ENCODE measurements at regions not wholly inside any gene's neighbourhood (a gene's known extent, or its start where the extent isn't known, plus 50 kb on each side); places are given as distances from the start of the nearest gene placed in this dataset.
"Not testable (repeated sequence)": the region's sequence is repeated elsewhere in the genome, so short reads cannot be mapped to it uniquely, and the experiment has no call there.

GRCh38 chr14:71536015-71536740, 396.1 kb upstream of the RGS6 start:
- DNase-seq (ENCODE audit: low read depth, low spot score), result no peak

DNA sequence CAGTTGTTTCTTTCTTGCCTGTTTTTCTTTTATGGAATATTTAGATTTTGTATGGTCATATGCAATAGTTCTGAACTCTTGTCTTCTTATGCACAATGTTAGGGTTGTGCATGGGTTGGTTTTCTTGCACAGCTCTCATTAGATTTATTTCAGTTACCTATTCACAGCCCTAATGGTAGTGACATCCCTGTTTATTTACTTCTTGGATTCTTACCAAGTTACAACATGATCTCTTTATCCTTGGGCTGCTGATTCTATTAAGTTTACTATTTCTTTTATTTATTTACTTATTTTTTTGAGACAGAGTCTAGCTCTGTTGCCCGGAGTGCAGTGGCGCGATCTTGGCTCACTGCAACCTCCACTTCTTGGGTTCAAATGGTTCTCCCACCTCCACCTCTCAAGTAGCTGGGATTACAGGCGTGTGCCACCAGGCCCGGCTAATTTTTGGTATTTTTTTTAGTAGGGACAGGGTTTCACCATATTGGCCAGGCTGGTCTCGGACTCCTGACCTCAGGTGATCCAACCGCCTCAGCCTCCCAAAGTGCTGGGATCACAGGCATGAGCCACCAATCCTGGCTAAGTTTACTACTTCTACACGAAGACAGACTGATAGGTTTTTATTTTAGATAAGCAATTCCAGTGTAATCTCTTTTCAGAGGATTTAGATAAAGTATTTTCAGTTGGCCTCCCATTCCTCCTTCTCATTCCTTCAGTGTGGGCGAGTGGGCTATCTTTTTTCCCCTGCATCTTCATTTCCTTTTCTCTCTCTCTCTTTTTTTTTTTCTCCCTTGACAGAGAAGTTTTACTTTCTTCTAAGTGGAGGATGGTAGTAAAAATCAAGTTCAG, 395.1 kb upstream of the RGS6 start:
- no peak for DNase-seq (ENCODE audit: low read depth, low spot score)

DNA sequence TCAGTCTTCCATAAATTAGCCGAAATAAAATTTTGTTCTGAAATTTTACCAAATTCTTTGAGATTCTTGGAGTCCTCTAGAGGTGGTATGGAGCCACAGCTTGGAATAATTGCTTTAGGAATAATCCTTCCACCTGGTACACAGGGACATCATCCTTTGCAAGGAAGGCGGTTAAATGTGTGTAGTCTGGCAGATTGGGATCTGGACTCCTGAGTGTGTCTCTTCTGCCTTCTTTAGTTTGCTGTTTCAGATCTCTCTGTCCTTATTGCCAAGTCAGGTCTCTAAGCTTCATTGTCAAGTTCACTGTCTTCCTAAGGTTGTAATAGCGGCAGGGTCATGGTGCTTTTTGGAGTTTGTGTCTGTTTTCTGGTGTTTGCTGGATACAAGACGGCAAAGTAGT, 393.9 kb upstream of the RGS6 start:
- DNase-seq (ENCODE audit: low read depth, low spot score), result no peak

DNA sequence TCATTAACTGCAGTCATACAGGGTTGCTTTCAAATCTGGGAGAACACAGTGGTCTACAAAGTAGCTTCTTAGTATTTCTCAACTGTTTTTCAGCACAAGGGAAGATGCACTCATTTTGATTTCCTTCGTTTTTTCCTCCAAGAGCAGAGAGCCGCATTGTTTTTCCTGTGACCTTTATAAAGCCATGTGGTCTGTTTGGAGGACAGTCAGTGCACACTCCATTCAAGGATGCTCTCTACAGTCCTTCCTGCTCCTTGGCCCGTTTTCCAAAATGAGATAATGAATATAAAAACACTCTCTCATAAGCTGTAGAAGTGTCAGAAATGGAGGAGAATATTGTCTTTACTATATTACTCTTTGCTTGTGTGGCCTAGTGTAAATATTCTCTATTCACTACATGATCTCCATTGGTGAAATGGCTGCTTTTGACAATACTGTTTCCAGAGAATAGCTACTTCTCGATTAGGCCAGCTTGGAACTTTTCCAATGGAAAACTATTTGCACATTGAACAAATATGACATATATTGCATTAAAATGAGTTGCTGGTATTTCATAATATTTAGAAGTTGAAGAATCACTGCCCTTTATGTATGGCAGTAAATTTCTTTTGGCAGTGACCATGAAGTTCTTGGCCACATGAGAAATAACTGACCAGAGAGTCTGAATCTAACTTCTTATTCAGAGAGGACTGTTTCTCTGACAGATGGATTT, 393.1 kb upstream of the RGS6 start:
- DNase-seq (ENCODE audit: low read depth, low spot score), result no peak

DNA sequence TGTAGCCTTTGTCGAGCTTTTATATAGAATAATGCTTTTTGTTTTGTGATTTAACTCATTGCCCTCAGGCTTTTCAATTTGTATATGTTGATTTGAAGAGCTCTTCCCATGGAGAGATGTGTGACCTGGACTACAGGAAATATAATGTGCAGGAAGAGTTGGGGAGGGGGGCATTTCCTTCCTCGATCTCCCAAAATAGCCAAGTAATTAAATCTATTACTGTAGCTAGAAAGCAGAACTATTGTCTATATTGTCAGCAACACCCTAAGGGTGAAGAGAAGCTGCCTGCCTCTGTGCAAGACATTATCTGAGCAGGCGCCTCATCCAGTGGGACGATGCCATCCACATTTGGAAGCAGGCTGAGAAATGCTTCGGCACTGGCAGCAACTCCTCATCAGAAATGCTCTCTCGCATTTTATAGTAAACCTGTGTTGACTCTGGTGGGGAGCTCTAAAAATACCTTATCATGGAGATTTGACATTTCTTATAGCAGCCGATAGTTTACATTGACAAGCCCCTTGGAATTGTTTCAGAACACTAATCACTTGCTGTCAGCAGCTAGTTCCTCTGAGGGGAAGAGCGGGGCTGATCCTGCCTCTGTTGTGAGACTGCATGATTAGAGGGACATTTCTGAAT, 392.5 kb upstream of the RGS6 start:
- DNase-seq (ENCODE audit: low read depth, low spot score), result no peak

DNA sequence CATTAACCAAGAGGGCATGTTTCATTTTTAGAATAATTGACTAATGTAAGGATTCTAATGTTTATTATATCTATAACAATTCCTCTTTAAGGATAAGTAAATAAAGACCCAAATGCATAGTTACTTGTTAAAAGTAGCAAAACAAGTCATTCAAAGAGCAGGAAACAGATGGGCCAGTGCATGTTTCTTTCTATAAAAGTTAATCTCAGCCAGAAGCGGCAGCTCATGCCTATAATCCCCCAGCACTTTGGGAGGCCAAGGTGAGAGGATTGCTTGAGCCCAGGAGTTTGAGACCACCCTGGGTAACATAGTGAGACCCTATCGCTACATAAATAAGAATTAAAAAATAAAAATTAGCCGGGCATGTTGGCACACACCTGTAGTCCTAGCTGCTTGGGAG, 391.0 kb upstream of the RGS6 start:
- no peak for DNase-seq (ENCODE audit: low read depth, low spot score)

DNA sequence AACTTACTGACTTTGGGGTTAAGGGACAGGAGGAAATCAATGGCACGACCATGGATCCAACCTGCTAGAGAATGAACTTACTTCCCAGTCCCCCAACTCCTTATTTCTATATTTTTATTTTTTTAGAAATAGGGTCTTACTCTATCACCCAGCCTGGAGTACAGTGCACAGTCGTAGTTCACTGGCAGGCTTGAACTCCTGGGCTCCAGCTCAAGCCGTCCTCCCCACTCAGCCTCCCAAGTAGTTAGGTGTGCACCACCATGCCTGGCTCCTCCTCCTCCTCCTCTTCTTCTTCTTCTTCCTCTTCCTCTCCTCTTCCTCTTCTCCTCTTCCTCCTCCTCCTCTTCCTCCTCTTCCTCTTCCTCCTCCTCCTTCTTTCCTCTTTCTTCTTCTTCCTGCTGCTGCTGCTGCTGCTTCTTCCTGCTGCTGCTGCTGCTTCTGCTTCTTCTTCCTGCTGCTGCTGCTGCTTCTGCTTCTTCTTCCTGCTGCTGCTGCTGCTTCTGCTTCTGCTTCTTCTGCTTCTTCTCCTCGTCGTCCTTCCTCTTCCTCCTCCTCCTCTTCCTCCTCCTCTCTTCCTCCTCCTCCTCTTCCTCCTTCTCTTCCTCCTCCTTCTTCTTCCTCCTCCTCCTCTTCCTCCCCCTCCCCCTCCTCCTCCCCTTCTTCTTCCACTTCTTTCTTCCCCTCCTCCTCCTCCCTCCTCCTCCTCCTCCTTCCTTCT, 390.1 kb upstream of the RGS6 start:
- DNase-seq (ENCODE audit: low read depth, low spot score), result no peak

GRCh38 chr14:71549421-71550050, 382.7 kb upstream of the RGS6 start:
- no peak for DNase-seq (ENCODE audit: low read depth, low spot score)

- no peak for DNase-seq (ENCODE audit: low read depth, low spot score)
Measured at GRCh38 chr14:71550367-71550766, 381.9 kb upstream of the RGS6 start.

- no peak for DNase-seq (ENCODE audit: low read depth, low spot score)
Measured at GRCh38 chr14:71551291-71551950, 380.8 kb upstream of the RGS6 start.

DNA sequence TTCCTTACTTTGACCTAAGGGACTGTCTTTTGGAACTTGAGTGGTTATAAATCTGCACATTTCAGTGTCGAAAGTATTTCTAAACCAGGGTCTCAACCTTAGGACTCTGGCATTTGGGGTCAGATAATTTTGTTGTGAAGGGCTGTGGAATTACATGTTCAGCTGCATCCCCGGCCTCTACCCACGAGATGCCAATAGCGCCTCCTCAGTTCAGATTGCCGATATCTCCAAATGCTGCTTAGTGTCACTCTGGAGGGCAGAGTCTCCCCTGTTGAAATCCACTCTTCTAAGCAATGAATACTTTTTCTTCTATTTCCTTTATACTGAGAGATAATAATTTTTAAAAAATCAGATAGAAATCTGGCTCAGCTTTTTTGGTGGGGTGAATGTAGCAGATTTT, 379.4 kb upstream of the RGS6 start:
- DNase-seq (ENCODE audit: low read depth, low spot score), result no peak

DNA sequence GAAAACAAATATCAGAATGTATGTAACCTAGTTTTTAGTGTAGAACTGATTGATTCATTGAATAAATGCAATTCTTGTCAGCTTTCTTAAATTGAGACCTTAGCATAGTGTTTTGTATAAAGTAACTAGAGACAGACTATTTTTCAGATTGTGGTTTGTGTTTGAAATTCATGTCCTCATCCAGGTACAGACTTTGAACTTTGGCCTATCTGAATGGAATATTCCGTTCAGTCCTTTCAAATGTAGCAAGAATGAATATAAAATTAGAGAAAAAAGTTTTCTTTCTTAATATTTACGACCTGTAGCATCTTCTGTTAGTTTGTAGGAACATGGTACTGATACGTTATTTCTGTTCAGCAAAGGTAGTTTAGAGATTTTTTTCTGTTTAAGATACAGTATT, 378.4 kb upstream of the RGS6 start:
- DNase-seq (ENCODE audit: low read depth, low spot score), result no peak

DNA sequence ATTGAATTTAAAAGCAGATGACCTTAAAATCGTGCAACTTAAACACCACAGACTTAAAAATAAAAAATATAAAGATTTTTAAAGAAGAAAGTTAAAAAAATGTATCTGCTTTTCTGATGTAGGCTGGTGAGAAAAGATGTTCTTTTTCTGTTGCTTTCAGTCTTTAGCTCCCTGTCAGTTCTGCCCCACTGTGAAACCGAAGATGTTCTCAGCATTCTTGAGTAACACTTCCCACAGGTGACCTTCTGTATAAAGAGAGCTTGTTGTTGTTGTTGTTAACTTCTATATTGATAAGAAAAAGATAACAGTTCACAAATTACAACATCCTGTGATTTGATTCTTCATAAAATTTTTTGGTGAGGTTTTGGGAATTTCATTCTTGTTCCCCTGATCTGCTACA, 377.9 kb upstream of the RGS6 start:
- no peak for DNase-seq (ENCODE audit: low read depth, low spot score)

GRCh38 chr14:71554959-71555612, 377.1 kb upstream of the RGS6 start:
- DNase-seq (ENCODE audit: low read depth, low spot score), result no peak

GRCh38 chr14:71555654-71556559, 376.3 kb upstream of the RGS6 start:
- no peak for DNase-seq (ENCODE audit: low read depth, low spot score)

DNA sequence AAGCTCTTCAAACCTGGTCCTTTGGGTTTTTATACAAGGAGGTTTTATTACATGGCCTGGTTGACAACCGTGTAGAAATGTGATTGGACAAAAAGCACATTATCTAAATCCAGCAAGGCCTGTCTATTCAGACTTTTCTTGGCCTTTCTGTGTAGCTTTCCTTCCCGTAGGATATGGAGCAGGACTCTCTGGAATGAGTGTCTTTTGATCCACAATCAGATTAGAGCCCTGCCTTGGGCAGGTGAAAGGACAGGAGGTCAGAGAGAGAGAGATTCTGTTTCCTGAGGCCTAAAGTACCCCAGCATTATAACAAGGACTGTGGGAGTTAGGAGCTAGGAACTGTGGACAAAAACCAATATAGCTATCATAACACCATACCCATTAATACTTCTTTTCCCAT, 375.5 kb upstream of the RGS6 start:
- DNase-seq (ENCODE audit: low read depth, low spot score), result no peak

GRCh38 chr14:71557351-71557750, 374.9 kb upstream of the RGS6 start:
- DNase-seq (ENCODE audit: low read depth, low spot score), result no peak

DNA sequence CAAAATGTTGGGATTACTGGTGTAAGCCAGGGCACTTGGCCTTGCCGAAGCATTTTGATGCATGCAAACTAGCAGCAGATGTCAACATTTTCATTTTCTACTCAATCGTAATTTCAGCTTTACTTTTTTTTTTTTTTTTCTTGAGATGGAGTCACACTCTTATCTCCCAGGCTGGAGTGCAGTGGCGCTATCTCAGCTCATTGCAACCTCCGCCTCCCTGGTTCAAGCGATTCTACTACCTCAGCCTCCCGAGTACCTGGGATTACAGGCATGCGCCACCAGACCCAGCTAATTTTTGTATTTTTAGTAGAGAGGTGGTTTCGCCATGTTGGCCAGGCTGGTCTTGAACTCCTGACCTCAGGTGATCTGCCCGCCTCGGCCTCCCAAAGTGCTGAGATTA, 373.3 kb upstream of the RGS6 start:
- not testable (repeated sequence) for DNase-seq (ENCODE audit: low read depth, low spot score)

- DNase-seq (ENCODE audit: low read depth, low spot score), result no peak
Measured at GRCh38 chr14:71560751-71561150, 371.5 kb upstream of the RGS6 start.

Data from iPS DF 19.7 (cell line).